ENCODE measurements at regions not wholly inside any gene's neighbourhood (a gene's known extent, or its start where the extent isn't known, plus 50 kb on each side); places are given as distances from the start of the nearest gene placed in this dataset.

DNA sequence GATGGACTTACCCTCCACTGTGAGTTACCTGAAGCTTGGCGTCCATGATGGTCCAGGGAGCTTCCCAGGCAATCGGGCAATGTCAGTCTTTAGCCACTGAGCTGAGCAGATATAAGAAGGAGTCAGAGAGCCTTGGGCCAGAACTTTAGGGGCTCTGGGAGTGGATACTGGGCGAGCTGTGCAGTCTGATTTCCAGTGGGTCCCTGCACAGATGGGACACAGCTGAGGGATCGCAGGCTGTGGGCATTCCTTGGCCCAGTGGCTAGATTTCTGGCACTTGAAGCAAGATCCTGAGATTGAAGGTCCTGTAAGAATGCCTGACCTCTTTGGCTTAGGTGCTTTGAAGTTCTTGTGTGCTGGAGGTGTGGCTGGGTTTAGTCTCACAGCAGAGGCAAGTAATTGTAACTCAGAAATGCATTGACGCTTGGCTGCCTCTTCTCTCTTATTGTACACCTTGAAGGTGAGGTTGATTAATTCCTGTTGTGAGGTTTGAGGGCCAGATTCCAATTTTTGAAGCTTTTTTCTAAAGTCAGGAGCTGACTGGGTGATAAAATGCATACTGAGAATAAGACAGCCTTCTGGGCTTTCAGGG is 2283.8 kb downstream of the TP53TG3F start:
- POLR2A ChIA-PET, result no interaction called here
- CTCF ChIA-PET, result no interaction called here
- TF ChIP-seq CTBP1 (IDR thresholded peaks at IDR 0.05; ENCODE audit: borderline replicate concordance) (no peak), FOXA1 (IDR thresholded peaks at IDR 0.05) (no peak), L3MBTL2 (conservative IDR thresholded peaks at IDR 0.05) (no peak), SP1 (IDR thresholded peaks at IDR 0.05) (no peak), BHLHE40 (IDR thresholded peaks at IDR 0.05; ENCODE audit: borderline replicate concordance) (no peak), SUZ12 (IDR thresholded peaks at IDR 0.05) (no peak)
- TF ChIP-seq, protein P1, sequence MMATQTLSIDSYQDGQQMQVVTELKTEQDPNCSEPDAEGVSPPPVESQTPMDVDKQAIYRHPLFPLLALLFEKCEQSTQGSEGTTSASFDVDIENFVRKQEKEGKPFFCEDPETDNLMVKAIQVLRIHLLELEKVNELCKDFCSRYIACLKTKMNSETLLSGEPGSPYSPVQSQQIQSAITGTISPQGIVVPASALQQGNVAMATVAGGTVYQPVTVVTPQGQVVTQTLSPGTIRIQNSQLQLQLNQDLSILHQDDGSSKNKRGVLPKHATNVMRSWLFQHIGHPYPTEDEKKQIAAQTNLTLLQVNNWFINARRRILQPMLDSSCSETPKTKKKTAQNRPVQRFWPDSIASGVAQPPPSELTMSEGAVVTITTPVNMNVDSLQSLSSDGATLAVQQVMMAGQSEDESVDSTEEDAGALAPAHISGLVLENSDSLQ (IDR thresholded peaks at IDR 0.05), result no peak
- no peak for DNase-seq (ENCODE audit: extremely low spot score)

DNA sequence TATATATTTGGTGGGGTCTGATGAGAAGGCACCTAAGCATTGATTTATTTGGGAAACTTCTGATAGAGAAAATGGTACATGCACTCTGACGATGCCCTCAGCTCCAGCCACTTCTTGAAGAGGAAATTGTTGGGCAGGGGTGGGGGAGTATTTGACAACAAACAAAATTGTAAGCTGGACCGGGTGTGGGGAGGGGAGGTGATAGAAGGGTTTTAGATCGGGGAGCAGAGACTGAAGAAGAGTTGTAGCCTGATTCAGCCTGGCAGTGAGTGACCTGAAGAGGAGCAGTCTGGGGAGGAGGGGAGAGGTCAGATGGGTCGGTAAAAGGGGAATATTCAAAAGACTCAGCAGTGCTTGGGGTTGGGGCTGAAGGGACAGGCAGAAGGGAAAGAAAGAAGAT is 2284.7 kb downstream of the TP53TG3F start:
- ChIA-PET CTCF (no interaction called here), POLR2A (no interaction called here)
- TF ChIP-seq FOXA1 (IDR thresholded peaks at IDR 0.05), result no peak
- no peak for TF ChIP-seq FOXK2 (IDR thresholded peaks at IDR 0.05)
- TF ChIP-seq SP1 (IDR thresholded peaks at IDR 0.05), result no peak
- no peak for TF ChIP-seq BHLHE40 (IDR thresholded peaks at IDR 0.05; ENCODE audit: borderline replicate concordance)
- no peak for TF ChIP-seq SUZ12 (IDR thresholded peaks at IDR 0.05)
- DNase-seq (ENCODE audit: extremely low spot score), result no peak

DNA sequence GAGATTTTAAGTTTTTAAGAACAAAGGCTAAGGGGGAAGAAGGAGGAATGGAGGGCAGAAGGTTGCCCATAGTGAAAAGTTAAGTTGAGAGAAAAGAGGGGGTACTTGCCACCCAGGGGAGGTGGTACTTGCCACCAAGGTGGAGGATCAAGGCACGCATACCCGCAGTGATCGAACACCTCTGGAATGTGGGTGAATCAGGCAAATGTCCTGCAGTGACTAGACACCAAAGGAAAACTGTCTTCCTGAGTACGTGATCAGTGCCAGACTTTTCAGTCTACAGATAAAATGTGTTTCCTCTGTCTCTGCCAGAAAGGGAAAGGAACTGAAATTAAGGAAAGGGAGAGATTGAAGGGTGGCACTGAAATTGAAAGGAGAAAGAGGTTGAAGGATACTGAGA is 2285.3 kb downstream of the TP53TG3F start:
- ChIA-PET POLR2A (no interaction called here), CTCF (no interaction called here)
- DNase-seq (ENCODE audit: extremely low spot score), result no peak
- TF ChIP-seq L3MBTL2 (conservative IDR thresholded peaks at IDR 0.05) (no peak), ARNT (IDR thresholded peaks at IDR 0.05) (no peak), SP1 (IDR thresholded peaks at IDR 0.05) (no peak), FOXK2 (IDR thresholded peaks at IDR 0.05) (no peak), FOXM1 (IDR thresholded peaks at IDR 0.05; ENCODE audit: borderline replicate concordance) (no peak), BHLHE40 (IDR thresholded peaks at IDR 0.05; ENCODE audit: borderline replicate concordance) (no peak), SUZ12 (IDR thresholded peaks at IDR 0.05) (no peak), TARDBP (IDR thresholded peaks at IDR 0.05) (no peak), ELF4 (IDR thresholded peaks at IDR 0.05) (no peak), CTBP1 (IDR thresholded peaks at IDR 0.05; ENCODE audit: borderline replicate concordance) (no peak), NFRKB (IDR thresholded peaks at IDR 0.05) (no peak), ZNF384 (IDR thresholded peaks at IDR 0.05) (no peak)
- TF ChIP-seq, protein P1 (IDR thresholded peaks at IDR 0.05), result no peak

DNA sequence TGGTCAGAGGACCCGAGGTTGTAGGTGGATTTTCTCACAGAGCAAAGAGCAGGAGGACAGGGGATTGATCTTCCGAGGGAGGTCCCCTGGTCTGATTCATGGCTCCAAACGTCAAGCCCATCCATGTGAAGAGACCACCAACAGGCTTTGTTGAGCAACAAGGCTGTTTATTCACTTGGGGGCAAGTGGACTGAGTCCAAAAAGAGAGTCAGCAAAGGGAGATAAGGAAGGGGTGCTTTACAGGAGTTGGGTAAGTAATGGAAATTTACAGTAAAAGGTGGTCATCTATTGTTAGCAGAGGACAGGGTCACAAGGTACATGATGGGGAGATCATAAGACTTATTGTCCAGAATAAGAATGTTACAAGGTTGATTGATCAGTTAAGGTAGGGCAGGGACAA is 2285.8 kb downstream of the TP53TG3F start:
- ChIA-PET POLR2A (no interaction called here), CTCF (no interaction called here)
- no peak for TF ChIP-seq FOXA1 (IDR thresholded peaks at IDR 0.05)
- no peak for TF ChIP-seq ARNT (IDR thresholded peaks at IDR 0.05)
- no peak for TF ChIP-seq HDGF (IDR thresholded peaks at IDR 0.05; ENCODE audit: borderline replicate concordance)
- TF ChIP-seq, protein P1 (IDR thresholded peaks at IDR 0.05), result no peak
- TF ChIP-seq NFRKB (IDR thresholded peaks at IDR 0.05), result no peak
- TF ChIP-seq SP1 (IDR thresholded peaks at IDR 0.05), result no peak
- no peak for DNase-seq (ENCODE audit: extremely low spot score)

DNA sequence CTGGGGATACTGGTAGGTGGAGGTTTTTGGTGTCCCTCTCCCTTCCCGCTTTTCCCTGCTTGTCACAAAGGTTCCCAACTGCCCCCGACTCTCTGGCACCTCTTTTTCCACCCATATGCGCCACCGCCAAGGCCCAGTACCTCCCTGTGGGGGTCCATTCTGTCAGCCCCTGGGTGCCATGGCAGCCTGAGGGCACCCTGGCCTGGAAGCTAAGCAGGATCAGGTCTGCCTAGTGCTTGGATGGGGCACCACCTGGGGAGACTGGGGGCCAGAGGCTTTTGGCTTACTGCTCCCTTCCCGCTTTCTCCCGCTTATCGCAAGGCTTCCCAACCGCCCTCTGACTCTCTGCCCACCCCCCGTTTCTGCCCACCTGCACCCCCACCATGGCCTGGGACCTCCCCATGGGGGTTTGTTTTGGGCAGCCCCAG is 2286.4 kb downstream of the TP53TG3F start:
- TF ChIP-seq, protein P1 (IDR thresholded peaks at IDR 0.05), result no peak
- TF ChIP-seq FOXA1 (IDR thresholded peaks at IDR 0.05) (no peak), SUZ12 (IDR thresholded peaks at IDR 0.05) (no peak), LEF1 (IDR thresholded peaks at IDR 0.05; ENCODE audit: borderline replicate concordance) (no peak), L3MBTL2 (conservative IDR thresholded peaks at IDR 0.05) (no peak), TARDBP (IDR thresholded peaks at IDR 0.05) (no peak), FOXK2 (IDR thresholded peaks at IDR 0.05) (no peak), ARNT (IDR thresholded peaks at IDR 0.05) (no peak), BHLHE40 (IDR thresholded peaks at IDR 0.05; ENCODE audit: borderline replicate concordance) (no peak), SP1 (IDR thresholded peaks at IDR 0.05) (no peak), HDGF (IDR thresholded peaks at IDR 0.05; ENCODE audit: borderline replicate concordance) (no peak), CTBP1 (IDR thresholded peaks at IDR 0.05; ENCODE audit: borderline replicate concordance) (no peak), ELF4 (IDR thresholded peaks at IDR 0.05) (no peak), NFRKB (IDR thresholded peaks at IDR 0.05) (no peak), FOXM1 (IDR thresholded peaks at IDR 0.05; ENCODE audit: borderline replicate concordance) (no peak), ZNF384 (IDR thresholded peaks at IDR 0.05) (no peak)
- no peak for DNase-seq (ENCODE audit: extremely low spot score)
- CTCF ChIA-PET, result no interaction called here
- POLR2A ChIA-PET, result no interaction called here

DNA sequence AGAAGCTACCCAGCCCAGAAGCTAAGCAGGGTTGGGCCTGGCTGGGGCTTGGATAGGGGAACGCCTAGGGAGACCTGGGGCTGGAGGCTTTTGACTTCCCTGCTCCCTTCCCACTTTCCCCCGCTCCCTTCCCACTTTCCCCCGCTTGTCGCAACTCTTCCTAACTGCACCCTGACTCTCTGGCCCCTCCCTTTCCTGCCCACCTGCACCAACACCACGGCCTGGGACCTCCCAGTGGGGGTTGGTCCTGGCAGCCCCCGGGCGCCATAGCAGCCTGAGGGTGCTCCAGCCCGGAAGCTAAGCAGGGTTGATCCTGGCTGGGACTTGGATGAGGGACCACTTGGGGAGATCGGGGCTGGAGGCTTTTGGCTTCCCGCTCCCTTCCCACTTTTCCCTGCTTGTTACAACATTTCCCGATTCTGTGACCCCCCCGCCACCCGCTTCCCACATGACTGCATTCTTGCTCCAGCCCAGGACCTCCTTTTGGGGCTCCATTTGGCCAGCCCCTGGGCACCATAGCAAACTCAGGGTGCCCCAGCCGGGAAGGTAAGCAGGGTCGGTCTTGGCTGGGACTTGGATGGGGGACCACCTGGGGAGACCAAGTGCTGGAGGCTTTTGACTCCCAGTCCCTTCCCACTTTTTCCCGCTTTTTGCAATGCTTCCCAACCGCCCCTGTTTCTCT is 2287.0 kb downstream of the TP53TG3F start:
- POLR2A ChIA-PET, result no interaction called here
- DNase-seq (ENCODE audit: extremely low spot score), result no peak
- TF ChIP-seq FOXK2 (IDR thresholded peaks at IDR 0.05) (no peak), FOXA1 (IDR thresholded peaks at IDR 0.05) (no peak), TARDBP (IDR thresholded peaks at IDR 0.05) (no peak), L3MBTL2 (conservative IDR thresholded peaks at IDR 0.05) (no peak), ARNT (IDR thresholded peaks at IDR 0.05) (no peak), SUZ12 (IDR thresholded peaks at IDR 0.05) (no peak), CTBP1 (IDR thresholded peaks at IDR 0.05; ENCODE audit: borderline replicate concordance) (no peak), NFRKB (IDR thresholded peaks at IDR 0.05) (no peak), LEF1 (IDR thresholded peaks at IDR 0.05; ENCODE audit: borderline replicate concordance) (no peak), FOXM1 (IDR thresholded peaks at IDR 0.05; ENCODE audit: borderline replicate concordance) (no peak), BHLHE40 (IDR thresholded peaks at IDR 0.05; ENCODE audit: borderline replicate concordance) (no peak), ELF4 (IDR thresholded peaks at IDR 0.05) (no peak), HDGF (IDR thresholded peaks at IDR 0.05; ENCODE audit: borderline replicate concordance) (no peak), ZNF384 (IDR thresholded peaks at IDR 0.05) (no peak), SP1 (IDR thresholded peaks at IDR 0.05) (no peak)
- TF ChIP-seq, protein P1 (IDR thresholded peaks at IDR 0.05), result no peak
- CTCF ChIA-PET, result no interaction called here

All from HEK293T (cell line).